Glutamatergic neuron (in vitro differentiated cells): ENCODE measurements at regions not wholly inside any gene's neighbourhood (a gene's known extent, or its start where the extent isn't known, plus 50 kb on each side); places are given as distances from the start of the nearest gene placed in this dataset.

ENCODE experiments used
- DNase-seq: peaks from one replicate; pipeline ENCODE4 v3.0.0; 2022
- H3K27ac Mint-ChIP-seq: one replicate; pipeline ENCODE4 v1.8.0; 2020; ENCODE audit warnings: mild to moderate bottlenecking, mixed read lengths, inconsistent platforms; ENCODE audit not compliant: unreplicated experiment
- H3K27me3 Mint-ChIP-seq: one replicate; pipeline ENCODE4 v1.8.0; 2020; ENCODE audit warnings: mild to moderate bottlenecking, moderate library complexity, mixed read lengths, inconsistent platforms; ENCODE audit not compliant: unreplicated experiment
- H3K36me3 Mint-ChIP-seq: one replicate; pipeline ENCODE4 v1.8.0; 2020; ENCODE audit warnings: mild to moderate bottlenecking, mixed read lengths, inconsistent platforms; ENCODE audit not compliant: unreplicated experiment
- H3K4me1 Mint-ChIP-seq: one replicate; pipeline ENCODE4 v1.8.0; 2020; ENCODE audit warnings: mild to moderate bottlenecking, low read depth, mixed read lengths, inconsistent platforms; ENCODE audit not compliant: unreplicated experiment
- H3K4me3 Mint-ChIP-seq: one replicate; pipeline ENCODE4 v1.8.0; 2020; ENCODE audit warnings: mild to moderate bottlenecking, mixed read lengths, inconsistent platforms; ENCODE audit not compliant: unreplicated experiment
- H3K9me3 Mint-ChIP-seq: one replicate; pipeline ENCODE4 v1.8.0; 2020; ENCODE audit warnings: mild to moderate bottlenecking, moderate library complexity, mixed read lengths, inconsistent platforms; ENCODE audit not compliant: unreplicated experiment
- TF ChIP-seq, protein P1 (sequence below): fragments of 200-600 bp; sonication (generic); IDR thresholded peaks from one replicate; pipeline ENCODE4 v1.5.0; 2021; ENCODE audit not compliant: partially characterized antibody, unreplicated experiment

- H3K4me1 Mint-ChIP-seq: peaks cover 17% of the 10 kb centered on the region
- H3K9me3 Mint-ChIP-seq: no peaks in the 10 kb centered on the region
- H3K27ac Mint-ChIP-seq: no peak overlapping the region
- DNase-seq: no peak
- peaks cover 2% of the 10 kb centered on the region for H3K27me3 Mint-ChIP-seq
- no peak overlapping the region for H3K4me3 Mint-ChIP-seq
- no peaks in the 10 kb centered on the region for H3K36me3 Mint-ChIP-seq
- TF ChIP-seq, protein P1, sequence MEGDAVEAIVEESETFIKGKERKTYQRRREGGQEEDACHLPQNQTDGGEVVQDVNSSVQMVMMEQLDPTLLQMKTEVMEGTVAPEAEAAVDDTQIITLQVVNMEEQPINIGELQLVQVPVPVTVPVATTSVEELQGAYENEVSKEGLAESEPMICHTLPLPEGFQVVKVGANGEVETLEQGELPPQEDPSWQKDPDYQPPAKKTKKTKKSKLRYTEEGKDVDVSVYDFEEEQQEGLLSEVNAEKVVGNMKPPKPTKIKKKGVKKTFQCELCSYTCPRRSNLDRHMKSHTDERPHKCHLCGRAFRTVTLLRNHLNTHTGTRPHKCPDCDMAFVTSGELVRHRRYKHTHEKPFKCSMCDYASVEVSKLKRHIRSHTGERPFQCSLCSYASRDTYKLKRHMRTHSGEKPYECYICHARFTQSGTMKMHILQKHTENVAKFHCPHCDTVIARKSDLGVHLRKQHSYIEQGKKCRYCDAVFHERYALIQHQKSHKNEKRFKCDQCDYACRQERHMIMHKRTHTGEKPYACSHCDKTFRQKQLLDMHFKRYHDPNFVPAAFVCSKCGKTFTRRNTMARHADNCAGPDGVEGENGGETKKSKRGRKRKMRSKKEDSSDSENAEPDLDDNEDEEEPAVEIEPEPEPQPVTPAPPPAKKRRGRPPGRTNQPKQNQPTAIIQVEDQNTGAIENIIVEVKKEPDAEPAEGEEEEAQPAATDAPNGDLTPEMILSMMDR: no peak
Measured at GRCh38 chr6:109290143-109290931, 91.9 kb downstream of the CD164 start.

DNA sequence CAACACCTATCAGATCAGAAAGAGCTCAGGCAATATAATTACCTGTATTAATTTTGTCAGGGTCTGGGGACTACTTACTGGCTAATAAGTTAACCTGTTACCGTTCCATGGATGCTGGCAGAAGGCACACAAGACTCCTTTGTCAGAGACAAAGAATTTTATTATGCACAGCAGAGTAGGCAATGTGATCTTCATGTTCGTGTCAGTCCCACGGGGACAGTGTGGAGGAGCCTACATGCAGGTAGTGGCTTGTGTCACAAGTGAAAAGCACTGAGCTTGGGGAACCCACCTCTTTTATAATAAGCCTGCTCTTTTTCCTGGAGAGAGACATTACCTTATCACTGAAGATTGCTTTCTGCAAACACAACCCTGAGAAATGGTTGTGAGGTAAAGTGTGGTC lies 96.9 kb downstream of the CD164 start:
- peaks cover 13% of the 10 kb centered on the region for H3K4me1 Mint-ChIP-seq
- no peak overlapping the region for H3K27ac Mint-ChIP-seq
- no peak for DNase-seq
- H3K36me3 Mint-ChIP-seq: no peaks in the 10 kb centered on the region
- TF ChIP-seq, protein P1: no peak
- no peak overlapping the region for H3K4me3 Mint-ChIP-seq
- H3K9me3 Mint-ChIP-seq: no peaks in the 10 kb centered on the region
- H3K27me3 Mint-ChIP-seq: no peaks in the 10 kb centered on the region

GRCh38 chr6:109284675-109285074 lies 97.6 kb downstream of the CD164 start:
- no peak overlapping the region for H3K27ac Mint-ChIP-seq
- no peaks in the 10 kb centered on the region for H3K9me3 Mint-ChIP-seq
- TF ChIP-seq, protein P1: no peak
- no peaks in the 10 kb centered on the region for H3K36me3 Mint-ChIP-seq
- H3K4me3 Mint-ChIP-seq: no peak overlapping the region
- H3K27me3 Mint-ChIP-seq: no peaks in the 10 kb centered on the region
- DNase-seq: no peak
- peaks cover 13% of the 10 kb centered on the region for H3K4me1 Mint-ChIP-seq

- Mint-ChIP-seq H3K4me3 (no peak overlapping the region), H3K27ac (no peak overlapping the region), H3K36me3 (no peaks in the 10 kb centered on the region), H3K9me3 (no peaks in the 10 kb centered on the region), H3K4me1 (peaks cover 13% of the 10 kb centered on the region), H3K27me3 (no peaks in the 10 kb centered on the region)
- no peak for DNase-seq
- TF ChIP-seq, protein P1: no peak
Measured at GRCh38 chr6:109282756-109283155, 99.5 kb downstream of the CD164 start.

DNA sequence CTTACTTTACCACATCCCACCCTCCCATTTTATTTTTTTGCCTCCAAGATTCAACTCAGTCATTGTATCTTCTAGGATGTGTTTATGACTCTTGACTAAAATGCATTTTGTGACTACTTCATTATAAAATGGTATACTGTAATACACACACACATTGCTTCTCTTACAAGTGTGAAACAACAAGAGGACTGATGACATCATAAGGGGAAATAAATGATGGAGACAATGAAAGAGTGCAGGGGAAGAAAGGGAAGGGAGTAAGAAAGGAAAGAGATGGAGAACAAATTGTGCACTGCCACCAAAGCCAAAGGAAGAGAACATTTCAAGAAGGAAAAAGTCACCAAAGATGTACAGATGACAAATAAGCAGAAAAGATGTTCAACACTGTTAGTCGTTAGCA lies 102.6 kb downstream of the CD164 start:
- no peak overlapping the region for H3K27ac Mint-ChIP-seq
- peaks cover 4% of the 10 kb centered on the region for H3K4me1 Mint-ChIP-seq

More for the DNA sequence above, 102.6 kb downstream of the CD164 start:
- no peak overlapping the region for H3K4me3 Mint-ChIP-seq
- no peaks in the 10 kb centered on the region for H3K9me3 Mint-ChIP-seq
- no peaks in the 10 kb centered on the region for H3K27me3 Mint-ChIP-seq
- TF ChIP-seq, protein P1: no peak
- H3K36me3 Mint-ChIP-seq: no peaks in the 10 kb centered on the region
- DNase-seq: no peak
